ENCODE measurements at regions not wholly inside any gene's neighbourhood (a gene's known extent, or its start where the extent isn't known, plus 50 kb on each side); places are given as distances from the start of the nearest gene placed in this dataset.

- no peak for TF ChIP-seq CTCF (IDR thresholded peaks at IDR 0.05; ENCODE audit: low read length)
- no peak for TF ChIP-seq EZH2 (IDR thresholded peaks at IDR 0.05; ENCODE audit: borderline replicate concordance, low read length)
Measured at GRCh38 chr9:107895501-107896001, 406.0 kb upstream of the KLF4 start.

All from OCI-LY1 (cell line).